PC-3 (cell line): ENCODE measurements at regions not wholly inside any gene's neighbourhood (a gene's known extent, or its start where the extent isn't known, plus 50 kb on each side); places are given as distances from the start of the nearest gene placed in this dataset.

Experiments used
- EZH2 ChIP-seq: fragments of 300-600 bp; sonication (generic); IDR thresholded peaks from one replicate; pipeline ENCODE4 v1.6.1; 2017; ENCODE audit warnings: antibody characterized with exemption, mild to moderate bottlenecking, low read length; ENCODE audit not compliant: unreplicated experiment
- EZH2phosphoT487 ChIP-seq: fragments of 300-600 bp; sonication (generic); IDR thresholded peaks from 2 replicates; pipeline ENCODE4 v1.6.1; 2018; ENCODE audit warnings: mild to moderate bottlenecking, antibody characterized with exemption, low read length, borderline replicate concordance
- TF ChIP-seq, protein P1 (sequence below): fragments of 300-600 bp; sonication (generic); conservative IDR thresholded peaks from 2 replicates; pipeline ENCODE4 v1.5.1; 2017; ENCODE audit warnings: antibody characterized with exemption, low read depth, mild to moderate bottlenecking, low read length

DNA sequence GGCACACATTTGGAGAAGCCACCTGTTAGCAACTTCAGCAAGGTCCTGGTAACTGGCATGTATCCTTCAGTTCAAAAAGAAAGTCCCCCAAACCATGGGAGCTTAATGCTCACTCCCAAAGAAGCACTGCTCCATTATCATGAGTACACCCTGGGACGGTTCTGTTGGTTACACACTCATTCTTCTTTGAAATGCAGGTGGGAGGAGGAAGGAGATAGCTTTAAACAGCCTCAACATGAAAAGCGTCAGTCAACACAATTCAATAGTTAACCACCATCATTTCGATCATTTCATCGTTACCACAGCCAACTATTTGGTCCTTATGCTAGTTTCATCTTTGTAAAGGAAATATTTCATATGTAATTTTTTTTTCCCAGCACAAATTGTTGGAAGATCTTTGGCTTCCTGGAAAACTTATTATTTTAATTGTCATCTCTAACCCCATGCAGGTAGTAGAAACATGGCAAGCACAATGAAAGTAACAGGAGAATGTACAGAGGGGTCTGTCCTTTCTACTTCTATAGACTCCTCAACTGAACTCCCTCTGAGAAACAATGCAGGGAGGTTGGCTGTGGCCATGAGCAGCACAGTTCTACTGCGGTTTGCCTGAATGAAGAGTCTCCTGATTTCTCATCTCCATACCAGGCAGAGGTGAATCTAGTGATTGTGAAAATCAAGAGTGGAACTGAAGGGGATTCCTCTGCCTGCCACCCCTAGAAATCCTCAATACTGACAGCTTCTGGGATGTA is 196.4 kb upstream of the FOXN3 start:
- TF ChIP-seq, protein P1, sequence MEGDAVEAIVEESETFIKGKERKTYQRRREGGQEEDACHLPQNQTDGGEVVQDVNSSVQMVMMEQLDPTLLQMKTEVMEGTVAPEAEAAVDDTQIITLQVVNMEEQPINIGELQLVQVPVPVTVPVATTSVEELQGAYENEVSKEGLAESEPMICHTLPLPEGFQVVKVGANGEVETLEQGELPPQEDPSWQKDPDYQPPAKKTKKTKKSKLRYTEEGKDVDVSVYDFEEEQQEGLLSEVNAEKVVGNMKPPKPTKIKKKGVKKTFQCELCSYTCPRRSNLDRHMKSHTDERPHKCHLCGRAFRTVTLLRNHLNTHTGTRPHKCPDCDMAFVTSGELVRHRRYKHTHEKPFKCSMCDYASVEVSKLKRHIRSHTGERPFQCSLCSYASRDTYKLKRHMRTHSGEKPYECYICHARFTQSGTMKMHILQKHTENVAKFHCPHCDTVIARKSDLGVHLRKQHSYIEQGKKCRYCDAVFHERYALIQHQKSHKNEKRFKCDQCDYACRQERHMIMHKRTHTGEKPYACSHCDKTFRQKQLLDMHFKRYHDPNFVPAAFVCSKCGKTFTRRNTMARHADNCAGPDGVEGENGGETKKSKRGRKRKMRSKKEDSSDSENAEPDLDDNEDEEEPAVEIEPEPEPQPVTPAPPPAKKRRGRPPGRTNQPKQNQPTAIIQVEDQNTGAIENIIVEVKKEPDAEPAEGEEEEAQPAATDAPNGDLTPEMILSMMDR: no peak
- no peak for TF ChIP-seq EZH2
- TF ChIP-seq EZH2phosphoT487: no peak
